HUDEP-2 (cell line): ENCODE measurements at regions not wholly inside any gene's neighbourhood (a gene's known extent, or its start where the extent isn't known, plus 50 kb on each side); places are given as distances from the start of the nearest gene placed in this dataset.

Experiments used
- DNase-seq, 76 experiments: peaks; one replicate each; lab custom pipeline; 2025; ENCODE audit not compliant: unreplicated experiment in 76 of 76; lab: John Stamatoyannopoulos, UW

- DNase-seq: no peak
These were observed 435.0 kb upstream of the C2CD4B start for GRCh38 chr15:62599791-62600777.

- DNase-seq: no peak
These were observed 436.9 kb upstream of the C2CD4B start for GRCh38 chr15:62601777-62602545.

- no peak for DNase-seq
These were observed 438.7 kb upstream of the C2CD4B start for GRCh38 chr15:62603742-62604141.

- no peak for DNase-seq
These were observed 437.3 kb upstream of the TPM1 start for GRCh38 chr15:62605282-62605681.

GRCh38 chr15:62606376-62607113 is 436.0 kb upstream of the TPM1 start:
- no peak for DNase-seq

- no peak for DNase-seq
These were observed 435.5 kb upstream of the TPM1 start for GRCh38 chr15:62607114-62607462.

- DNase-seq: no peak
These were observed 434.9 kb upstream of the TPM1 start for GRCh38 chr15:62607643-62608042.

- no peak for DNase-seq
These were observed 434.2 kb upstream of the TPM1 start for GRCh38 chr15:62608369-62608768.

- no peak for DNase-seq
These were observed 432.2 kb upstream of the TPM1 start for GRCh38 chr15:62610265-62610869.

GRCh38 chr15:62611002-62611401 is 431.5 kb upstream of the TPM1 start:
- DNase-seq: no peak

- no peak for DNase-seq
These were observed 430.3 kb upstream of the TPM1 start for GRCh38 chr15:62612183-62612733.

GRCh38 chr15:62612771-62613170 is 429.8 kb upstream of the TPM1 start:
- DNase-seq: no peak

- no peak for DNase-seq
These were observed 425.8 kb upstream of the TPM1 start for GRCh38 chr15:62616746-62617145.

- no peak for DNase-seq
These were observed 424.8 kb upstream of the TPM1 start for GRCh38 chr15:62617741-62618140.

- no peak for DNase-seq
These were observed 424.1 kb upstream of the TPM1 start for GRCh38 chr15:62618432-62618831.

- no peak for DNase-seq
These were observed 423.6 kb upstream of the TPM1 start for GRCh38 chr15:62618846-62619504.

GRCh38 chr15:62619526-62619925 is 423.0 kb upstream of the TPM1 start:
- no peak for DNase-seq

GRCh38 chr15:62622775-62623174 is 419.8 kb upstream of the TPM1 start:
- DNase-seq: no peak

- DNase-seq: no peak
These were observed 417.8 kb upstream of the TPM1 start for GRCh38 chr15:62624547-62625378.
